Ovary (tissue), 3 donors: ENCODE measurements at regions not wholly inside any gene's neighbourhood (a gene's known extent, or its start where the extent isn't known, plus 50 kb on each side); places are given as distances from the start of the nearest gene placed in this dataset.

Experiments used
- EP300 ChIP-seq: sonication (generic); formaldehyde crosslinking; IDR thresholded peaks from one replicate; pipeline ENCODE4 v1.6.1; 2017; ENCODE audit warnings: antibody characterized with exemption
- POLR2A ChIP-seq: fragments of 450-650 bp; IDR thresholded peaks from one replicate; pipeline ENCODE4 v1.6.1; 2017; ENCODE audit warnings: antibody characterized with exemption, mild to moderate bottlenecking, moderate library complexity
- TF ChIP-seq, protein P1 (sequence below), 3 donors: fragments of 450-650 bp in 2 of 3; fragments of 200-600 bp in 1 of 3; IDR thresholded peaks; one replicate each; pipeline versions ENCODE4 v1.5.1 to v1.8.0; 2016 to 2022; ENCODE audit warnings: antibody characterized with exemption in 3 of 3, mild to moderate bottlenecking in 1 of 3
- donor health status: DM: no; HTN: no; CAD: no.

DNA sequence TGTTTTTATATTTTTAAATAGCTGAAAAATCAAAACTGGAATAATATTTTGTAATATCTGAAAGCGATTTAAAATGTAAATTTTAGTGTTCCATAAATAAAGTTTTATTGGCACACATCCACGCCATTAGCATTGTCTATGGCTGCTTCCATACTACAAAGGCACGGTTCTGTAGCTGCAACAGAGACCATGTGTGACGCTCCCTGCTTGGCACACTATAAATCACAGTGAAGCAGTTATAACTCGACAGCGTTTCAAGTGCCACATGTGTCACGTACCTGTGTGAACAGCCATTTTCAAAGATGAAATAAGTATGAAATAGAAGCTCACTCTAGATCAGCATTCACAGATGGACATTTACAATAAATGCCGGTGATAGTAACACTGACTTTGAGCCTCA lies 810.1 kb upstream of the WWC1 start:
- TF ChIP-seq, protein P1, sequence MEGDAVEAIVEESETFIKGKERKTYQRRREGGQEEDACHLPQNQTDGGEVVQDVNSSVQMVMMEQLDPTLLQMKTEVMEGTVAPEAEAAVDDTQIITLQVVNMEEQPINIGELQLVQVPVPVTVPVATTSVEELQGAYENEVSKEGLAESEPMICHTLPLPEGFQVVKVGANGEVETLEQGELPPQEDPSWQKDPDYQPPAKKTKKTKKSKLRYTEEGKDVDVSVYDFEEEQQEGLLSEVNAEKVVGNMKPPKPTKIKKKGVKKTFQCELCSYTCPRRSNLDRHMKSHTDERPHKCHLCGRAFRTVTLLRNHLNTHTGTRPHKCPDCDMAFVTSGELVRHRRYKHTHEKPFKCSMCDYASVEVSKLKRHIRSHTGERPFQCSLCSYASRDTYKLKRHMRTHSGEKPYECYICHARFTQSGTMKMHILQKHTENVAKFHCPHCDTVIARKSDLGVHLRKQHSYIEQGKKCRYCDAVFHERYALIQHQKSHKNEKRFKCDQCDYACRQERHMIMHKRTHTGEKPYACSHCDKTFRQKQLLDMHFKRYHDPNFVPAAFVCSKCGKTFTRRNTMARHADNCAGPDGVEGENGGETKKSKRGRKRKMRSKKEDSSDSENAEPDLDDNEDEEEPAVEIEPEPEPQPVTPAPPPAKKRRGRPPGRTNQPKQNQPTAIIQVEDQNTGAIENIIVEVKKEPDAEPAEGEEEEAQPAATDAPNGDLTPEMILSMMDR (IDR thresholded peaks at IDR 0.05): no peak
- no peak for TF ChIP-seq EP300
- no peak for TF ChIP-seq POLR2A
